Cardiac muscle cell (in vitro differentiated cells and primary cell): ENCODE measurements at regions not wholly inside any gene's neighbourhood (a gene's known extent, or its start where the extent isn't known, plus 50 kb on each side); places are given as distances from the start of the nearest gene placed in this dataset.

ENCODE experiments used
- DNase-seq, 2 donors: peaks; one replicate each; pipeline versions ENCODE4 v3.0.0 to v3.0.0-alpha.2; 2010 to 2017; ENCODE audit warnings: low read depth in 1 of 2, low spot score in 1 of 2
- H3K27ac ChIP-seq: fragments of 200-600 bp; sonication (generic); 2 replicates; pipeline ENCODE4 v1.5.1; 2016
- H3K27me3 ChIP-seq: fragments of 200-600 bp; sonication (generic); 2 replicates; pipeline ENCODE4 v1.6.0; 2016; ENCODE audit warnings: control low read depth
- H3K36me3 ChIP-seq: fragments of 200-600 bp; sonication (generic); 2 replicates; pipeline ENCODE4 v1.5.1; 2016; ENCODE audit warnings: control low read depth
- H3K4me1 ChIP-seq: fragments of 200-600 bp; sonication (generic); 2 replicates; pipeline ENCODE4 v1.8.1; 2017; ENCODE audit warnings: low read depth, mild to moderate bottlenecking, mixed run types
- H3K4me3 ChIP-seq: fragments of 200-600 bp; sonication (generic); 2 replicates; pipeline ENCODE4 v1.5.1; 2016; ENCODE audit warnings: mild to moderate bottlenecking
- H3K9me3 ChIP-seq: fragments of 200-600 bp; sonication (generic); 2 replicates; pipeline ENCODE4 v1.5.1; 2017; ENCODE audit warnings: low read depth, mild to moderate bottlenecking, control low read depth
- TF ChIP-seq, protein P1 (sequence below): IDR thresholded peaks from 2 replicates; pipeline ENCODE4 v1.5.1; 2012; ENCODE audit warnings: low read depth, mild to moderate bottlenecking, low read length

DNA sequence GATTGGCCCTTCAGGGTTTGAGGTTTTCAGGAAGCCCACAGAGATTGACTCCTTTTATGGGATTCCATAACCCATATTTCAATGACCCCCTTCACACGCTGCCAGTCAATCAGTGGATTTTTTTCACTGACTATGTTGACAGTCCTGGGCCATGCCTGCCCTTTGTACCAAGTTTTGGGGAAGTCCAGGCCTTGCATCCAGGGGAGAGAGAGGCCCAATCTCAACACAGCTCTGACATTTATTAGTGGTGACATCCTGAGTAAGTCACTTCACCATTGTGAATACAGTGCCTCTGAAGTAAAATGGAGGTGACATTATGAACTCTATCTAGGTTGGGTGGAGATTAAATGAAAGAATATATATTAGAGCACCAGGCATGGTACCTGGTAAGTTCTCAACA, 181.1 kb downstream of the NUFIP1 start:
- Histone ChIP-seq H3K27ac (no peak overlapping the region), H3K4me1 (peaks cover 1% of the 10 kb centered on the region), H3K4me3 (no peak overlapping the region), H3K36me3 (no peaks in the 10 kb centered on the region), H3K9me3 (no peaks in the 10 kb centered on the region), H3K27me3 (peaks cover 6% of the 10 kb centered on the region)
- TF ChIP-seq, protein P1, sequence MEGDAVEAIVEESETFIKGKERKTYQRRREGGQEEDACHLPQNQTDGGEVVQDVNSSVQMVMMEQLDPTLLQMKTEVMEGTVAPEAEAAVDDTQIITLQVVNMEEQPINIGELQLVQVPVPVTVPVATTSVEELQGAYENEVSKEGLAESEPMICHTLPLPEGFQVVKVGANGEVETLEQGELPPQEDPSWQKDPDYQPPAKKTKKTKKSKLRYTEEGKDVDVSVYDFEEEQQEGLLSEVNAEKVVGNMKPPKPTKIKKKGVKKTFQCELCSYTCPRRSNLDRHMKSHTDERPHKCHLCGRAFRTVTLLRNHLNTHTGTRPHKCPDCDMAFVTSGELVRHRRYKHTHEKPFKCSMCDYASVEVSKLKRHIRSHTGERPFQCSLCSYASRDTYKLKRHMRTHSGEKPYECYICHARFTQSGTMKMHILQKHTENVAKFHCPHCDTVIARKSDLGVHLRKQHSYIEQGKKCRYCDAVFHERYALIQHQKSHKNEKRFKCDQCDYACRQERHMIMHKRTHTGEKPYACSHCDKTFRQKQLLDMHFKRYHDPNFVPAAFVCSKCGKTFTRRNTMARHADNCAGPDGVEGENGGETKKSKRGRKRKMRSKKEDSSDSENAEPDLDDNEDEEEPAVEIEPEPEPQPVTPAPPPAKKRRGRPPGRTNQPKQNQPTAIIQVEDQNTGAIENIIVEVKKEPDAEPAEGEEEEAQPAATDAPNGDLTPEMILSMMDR = no peak
- no peak for DNase-seq

DNA sequence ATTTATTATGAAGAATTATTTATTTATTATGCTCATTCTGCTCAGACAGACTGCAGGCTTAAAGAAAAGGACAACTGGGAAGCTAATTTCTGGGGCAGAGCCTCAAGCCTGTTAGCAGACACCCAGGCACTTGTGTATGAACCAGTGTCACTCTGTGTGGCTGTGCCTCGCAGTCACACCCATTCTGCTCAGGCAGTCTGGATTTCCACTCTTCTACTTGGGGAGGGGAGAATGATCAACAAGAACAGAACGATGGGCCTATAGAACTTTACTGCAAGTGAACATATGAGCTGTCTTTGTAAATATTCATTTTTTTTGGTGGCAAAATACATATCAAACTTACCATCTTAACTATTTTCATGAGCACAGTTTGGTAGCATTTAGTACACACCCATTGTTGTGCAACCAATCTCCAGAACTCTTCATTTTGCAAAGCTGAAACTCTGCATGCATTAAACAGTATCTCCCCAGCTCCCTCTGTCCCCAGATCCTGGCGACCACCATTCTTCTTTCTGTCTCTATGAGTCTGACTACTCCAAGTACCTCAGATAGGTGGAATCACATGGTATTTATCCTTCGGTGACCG, 181.7 kb downstream of the NUFIP1 start:
- Histone ChIP-seq H3K36me3 (no peaks in the 10 kb centered on the region), H3K9me3 (no peaks in the 10 kb centered on the region), H3K4me3 (no peak overlapping the region), H3K4me1 (peaks cover 7% of the 10 kb centered on the region), H3K27ac (no peak overlapping the region), H3K27me3 (peaks cover 6% of the 10 kb centered on the region)
- DNase-seq = no peak
- TF ChIP-seq, protein P1 = no peak

DNA sequence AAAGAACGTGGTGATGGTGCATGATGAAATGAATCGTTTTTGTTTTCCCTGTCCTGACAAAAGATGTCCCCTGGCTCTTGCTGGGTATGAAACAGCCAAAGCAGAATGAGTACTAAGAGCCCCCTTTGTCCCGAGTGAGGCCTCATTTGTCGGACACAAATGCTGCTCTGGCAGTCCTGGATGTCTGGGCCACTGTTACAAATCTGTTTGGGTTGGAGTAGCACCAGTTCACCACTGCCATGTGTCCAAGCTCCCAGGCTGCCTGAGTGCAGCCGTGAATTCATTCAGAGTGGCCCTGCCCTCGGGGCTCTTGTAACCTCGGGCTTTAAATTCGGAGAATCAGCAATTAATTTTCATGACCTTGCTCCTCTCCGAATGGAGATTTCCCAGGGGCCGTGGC, 182.4 kb downstream of the NUFIP1 start:
- Histone ChIP-seq H3K27ac (no peak overlapping the region), H3K9me3 (no peaks in the 10 kb centered on the region), H3K27me3 (peaks cover 6% of the 10 kb centered on the region), H3K4me1 (peaks cover 12% of the 10 kb centered on the region), H3K36me3 (no peaks in the 10 kb centered on the region), H3K4me3 (no peak overlapping the region)
- no peak for DNase-seq
- TF ChIP-seq, protein P1 = no peak

DNA sequence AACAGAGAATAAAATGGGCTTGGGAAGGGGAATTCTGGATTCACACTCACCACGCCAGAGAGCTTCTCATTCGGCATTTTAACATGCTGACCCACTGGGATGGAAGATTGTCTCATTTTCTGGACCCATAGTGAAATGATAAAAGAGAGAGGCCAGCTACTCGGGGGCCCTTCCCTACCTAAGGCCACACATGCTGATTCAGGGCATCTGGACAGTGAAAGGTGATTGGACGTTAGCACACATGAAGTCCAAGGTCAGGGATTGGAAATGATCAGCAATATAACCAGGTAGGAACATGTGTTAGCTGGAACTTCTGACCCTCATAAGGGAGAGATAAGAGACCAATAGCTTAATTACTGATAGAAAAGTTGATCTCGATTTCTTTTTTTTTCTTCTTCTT, 183.7 kb downstream of the NUFIP1 start:
- TF ChIP-seq, protein P1 = no peak
- no peak overlapping the region for H3K27ac ChIP-seq
- no peak overlapping the region for H3K4me3 ChIP-seq
- no peaks in the 10 kb centered on the region for H3K36me3 ChIP-seq
- DNase-seq = no peak
- H3K4me1 ChIP-seq = peaks cover 21% of the 10 kb centered on the region
- H3K9me3 ChIP-seq = no peaks in the 10 kb centered on the region
- H3K27me3 ChIP-seq = peaks cover 6% of the 10 kb centered on the region

DNA sequence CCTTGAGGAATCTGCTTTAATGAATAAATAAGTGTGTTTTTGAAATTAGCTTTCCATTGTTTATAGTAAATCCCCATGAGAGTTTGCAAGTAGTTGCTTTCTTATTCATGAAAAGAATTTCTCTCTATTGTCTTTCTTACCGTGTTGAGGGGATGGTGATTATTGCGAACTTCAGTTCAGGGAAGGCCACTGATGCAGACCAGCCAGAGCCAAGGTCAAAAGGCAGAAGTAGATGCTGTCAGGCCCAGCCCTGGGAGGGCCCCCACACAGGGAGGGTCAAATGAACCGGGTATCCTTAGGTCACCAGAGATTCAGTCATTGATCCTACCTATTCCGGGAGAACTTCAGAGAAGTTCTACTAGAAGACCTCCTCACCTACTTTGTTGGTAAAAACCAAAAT, 185.9 kb downstream of the NUFIP1 start:
- TF ChIP-seq, protein P1 = no peak
- H3K4me1 ChIP-seq = peaks cover 21% of the 10 kb centered on the region
- no peaks in the 10 kb centered on the region for H3K36me3 ChIP-seq
- no peak for DNase-seq
- no peak overlapping the region for H3K4me3 ChIP-seq
- H3K9me3 ChIP-seq = no peaks in the 10 kb centered on the region
- peaks cover under 1% of the 10 kb centered on the region for H3K27me3 ChIP-seq
- no peak overlapping the region for H3K27ac ChIP-seq

DNA sequence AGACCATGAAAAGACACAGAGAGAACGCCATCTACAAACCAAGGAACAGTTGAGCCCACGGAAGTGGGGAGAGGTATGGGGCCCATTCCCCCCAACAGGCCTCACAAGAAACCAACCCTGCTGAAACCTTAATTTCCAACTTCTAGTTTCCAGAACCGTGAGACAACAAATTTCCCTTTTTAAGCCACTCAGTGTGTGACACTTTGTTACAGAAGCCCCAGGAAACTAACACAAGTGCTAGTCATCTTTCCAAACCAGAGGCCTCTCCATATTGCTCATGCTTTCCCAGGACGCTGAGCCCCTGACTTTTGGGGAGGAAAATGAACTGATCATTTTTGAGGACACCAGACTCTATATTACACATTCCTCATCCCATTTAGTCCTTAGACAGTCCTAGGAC, 186.8 kb downstream of the NUFIP1 start:
- no peak overlapping the region for H3K4me3 ChIP-seq
- no peaks in the 10 kb centered on the region for H3K36me3 ChIP-seq
- DNase-seq = no peak
- H3K9me3 ChIP-seq = no peaks in the 10 kb centered on the region
- H3K4me1 ChIP-seq = peaks cover 21% of the 10 kb centered on the region
- TF ChIP-seq, protein P1 = no peak
- no peak overlapping the region for H3K27ac ChIP-seq
- peaks cover 10% of the 10 kb centered on the region for H3K27me3 ChIP-seq
